ENCODE measurements at regions not wholly inside any gene's neighbourhood (a gene's known extent, or its start where the extent isn't known, plus 50 kb on each side); places are given as distances from the start of the nearest gene placed in this dataset.

- in situ Hi-C loops (cut with MboI; ENCODE audit: low sequenced_read_pairs, unreplicated experiment): no loop called here
- TF ChIP-seq CTCF (IDR thresholded peaks at IDR 0.05; ENCODE audit: borderline replicate concordance, control extremely low read depth, extremely low read depth, insufficient read depth, missing control alignments): no peak
- no peak for DNase-seq (ENCODE audit: low spot score)
Measured at GRCh38 chr14:62209287-62209899, 447.2 kb downstream of the SNAPC1 start.

DNA sequence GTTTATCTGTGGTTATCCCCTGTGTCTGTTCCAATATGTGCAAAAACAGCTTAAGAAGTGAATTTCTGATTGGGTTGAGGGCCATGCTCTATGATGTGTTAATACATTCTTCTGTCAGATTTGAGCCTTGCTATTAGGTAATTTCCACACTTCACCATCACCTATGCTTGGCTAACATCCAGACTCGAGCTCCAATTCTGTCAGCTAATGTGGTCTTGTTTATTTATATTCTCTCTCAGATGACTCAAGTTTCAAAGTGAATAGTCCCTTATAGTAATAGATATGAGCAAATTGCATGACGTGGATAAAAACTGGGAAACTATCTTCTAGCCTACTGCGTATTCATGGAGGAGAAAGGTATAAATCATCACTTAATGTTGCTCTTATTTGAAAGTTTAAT, 451.3 kb downstream of the SNAPC1 start:
- TF ChIP-seq CTCF (IDR thresholded peaks at IDR 0.05; ENCODE audit: borderline replicate concordance, control extremely low read depth, extremely low read depth, insufficient read depth, missing control alignments): no peak
- no peak for DNase-seq (ENCODE audit: low spot score)
- in situ Hi-C loops (cut with MboI; ENCODE audit: low sequenced_read_pairs, unreplicated experiment): no loop called here

- no peak for DNase-seq (ENCODE audit: low spot score)
- in situ Hi-C loops (cut with MboI; ENCODE audit: low sequenced_read_pairs, unreplicated experiment): no loop called here
- TF ChIP-seq CTCF (IDR thresholded peaks at IDR 0.05; ENCODE audit: borderline replicate concordance, control extremely low read depth, extremely low read depth, insufficient read depth, missing control alignments): no peak
Measured at GRCh38 chr14:62216121-62216520, 453.9 kb downstream of the SNAPC1 start.

DNA sequence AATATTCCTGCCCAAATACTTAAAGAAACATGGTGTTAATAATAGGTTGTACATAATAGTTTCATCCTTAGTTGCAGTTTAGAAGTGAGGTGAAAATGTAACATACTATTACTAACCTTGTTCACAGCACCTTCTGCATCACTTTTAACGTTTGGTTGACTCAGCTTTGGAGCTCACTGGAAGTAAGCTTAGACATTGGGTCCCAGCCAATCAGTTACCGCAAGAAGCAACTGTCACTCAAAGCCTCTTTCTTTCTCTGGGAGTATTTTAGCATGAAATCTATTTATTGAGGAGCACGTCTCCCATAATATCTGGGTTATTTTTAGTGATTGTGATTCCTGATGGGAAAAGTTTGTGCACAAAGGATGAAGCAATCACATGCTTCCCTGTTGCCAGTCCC, 472.6 kb downstream of the SNAPC1 start:
- in situ Hi-C loops (cut with MboI; ENCODE audit: low sequenced_read_pairs, unreplicated experiment): no loop called here
- no peak for DNase-seq (ENCODE audit: low spot score)
- no peak for TF ChIP-seq CTCF (IDR thresholded peaks at IDR 0.05; ENCODE audit: borderline replicate concordance, control extremely low read depth, extremely low read depth, insufficient read depth, missing control alignments)

GRCh38 chr14:62244221-62244620, 482.0 kb downstream of the SNAPC1 start:
- in situ Hi-C loops (cut with MboI; ENCODE audit: low sequenced_read_pairs, unreplicated experiment): no loop called here
- TF ChIP-seq CTCF (IDR thresholded peaks at IDR 0.05; ENCODE audit: borderline replicate concordance, control extremely low read depth, extremely low read depth, insufficient read depth, missing control alignments): no peak
- no peak for DNase-seq (ENCODE audit: low spot score)

DNA sequence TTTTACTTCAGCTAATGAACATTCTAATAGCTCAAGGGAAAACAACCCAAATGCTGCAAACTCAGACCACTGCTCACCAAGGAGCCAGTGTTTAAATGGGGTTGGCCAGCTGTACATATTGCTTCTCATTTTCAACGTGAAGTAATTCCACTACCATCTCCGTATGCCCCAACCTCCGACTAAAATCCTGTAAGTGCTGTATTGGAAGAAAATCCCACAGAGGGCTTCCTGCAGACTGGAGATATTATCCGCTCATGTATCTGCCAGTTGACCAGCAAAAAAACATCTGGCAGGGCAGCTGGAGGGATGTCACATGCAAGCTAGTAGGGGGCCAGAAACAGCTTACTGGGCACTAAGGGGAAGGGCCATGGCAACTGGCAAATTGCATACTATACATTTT, 485.0 kb downstream of the SNAPC1 start:
- no peak for DNase-seq (ENCODE audit: low spot score)
- no peak for TF ChIP-seq CTCF (IDR thresholded peaks at IDR 0.05; ENCODE audit: borderline replicate concordance, control extremely low read depth, extremely low read depth, insufficient read depth, missing control alignments)
- in situ Hi-C loops (cut with MboI; ENCODE audit: low sequenced_read_pairs, unreplicated experiment): no loop called here

All from GM13976 (cell line).